ENCODE measurements at regions not wholly inside any gene's neighbourhood (a gene's known extent, or its start where the extent isn't known, plus 50 kb on each side); places are given as distances from the start of the nearest gene placed in this dataset.
"Not testable (repeated sequence)": the region's sequence is repeated elsewhere in the genome, so short reads cannot be mapped to it uniquely, and the experiment has no call there.

- not testable (repeated sequence) for TF ChIP-seq EZH2phosphoT487 (IDR thresholded peaks at IDR 0.05; ENCODE audit: insufficient read depth, low read depth); EZH2 (IDR thresholded peaks at IDR 0.05; ENCODE audit: insufficient read depth, poor library complexity, severe bottlenecking)
These were observed 349.1 kb downstream of the SHANK2 start for GRCh38 chr11:70903229-70903628.

All from GM23248 (cell line).